G401.6 (cell line): ENCODE measurements at regions not wholly inside any gene's neighbourhood (a gene's known extent, or its start where the extent isn't known, plus 50 kb on each side); places are given as distances from the start of the nearest gene placed in this dataset.
"Not testable (repeated sequence)": the region's sequence is repeated elsewhere in the genome, so short reads cannot be mapped to it uniquely, and the experiment has no call there.

Experiments used
- FAIRE-seq: peaks from 2 replicates; lab custom pipeline; 2012; peaks lifted over from hg19 to GRCh38; lab: Jason Lieb, UNC

GRCh38 chr9:71364186-71364955 lies 242.9 kb upstream of the TRPM3 start:
- no peak for FAIRE-seq

GRCh38 chr9:71363286-71363961 lies 242.0 kb upstream of the TRPM3 start:
- no peak for FAIRE-seq

- FAIRE-seq: no peak
Observed at GRCh38 chr9:71361357-71361756, 239.9 kb upstream of the TRPM3 start.

- FAIRE-seq: no peak
Observed at GRCh38 chr9:71357346-71357745, 235.9 kb upstream of the TRPM3 start.

GRCh38 chr9:71355884-71356283 lies 234.5 kb upstream of the TRPM3 start:
- no peak for FAIRE-seq

- no peak for FAIRE-seq
Observed at GRCh38 chr9:71353720-71354119, 232.3 kb upstream of the TRPM3 start.

GRCh38 chr9:71352837-71353236 lies 231.4 kb upstream of the TRPM3 start:
- FAIRE-seq: no peak

GRCh38 chr9:71349218-71349617 lies 227.8 kb upstream of the TRPM3 start:
- no peak for FAIRE-seq

GRCh38 chr9:71333321-71333720 lies 211.9 kb upstream of the TRPM3 start:
- FAIRE-seq: no peak

GRCh38 chr9:71331603-71332002 lies 210.2 kb upstream of the TRPM3 start:
- FAIRE-seq: no peak

- no peak for FAIRE-seq
Observed at GRCh38 chr9:71329873-71330272, 208.5 kb upstream of the TRPM3 start.

GRCh38 chr9:71326360-71326759 lies 204.9 kb upstream of the TRPM3 start:
- FAIRE-seq: no peak

GRCh38 chr9:71323357-71323756 lies 201.9 kb upstream of the TRPM3 start:
- FAIRE-seq: no peak

- FAIRE-seq: no peak
Observed at GRCh38 chr9:71322311-71322710, 200.9 kb upstream of the TRPM3 start.

GRCh38 chr9:71308454-71308853 lies 187.0 kb upstream of the TRPM3 start:
- FAIRE-seq: no peak

GRCh38 chr9:71306134-71306533 lies 184.7 kb upstream of the TRPM3 start:
- FAIRE-seq: no peak

GRCh38 chr9:71303351-71303750 lies 181.9 kb upstream of the TRPM3 start:
- FAIRE-seq: no peak

GRCh38 chr9:71302776-71303175 lies 181.4 kb upstream of the TRPM3 start:
- no peak for FAIRE-seq

GRCh38 chr9:71295928-71296327 lies 174.5 kb upstream of the TRPM3 start:
- FAIRE-seq: no peak

GRCh38 chr9:71286146-71286545 lies 164.7 kb upstream of the TRPM3 start:
- no peak for FAIRE-seq

- peak; percentile 94 for FAIRE-seq
Observed at GRCh38 chr9:71285191-71285656, 163.8 kb upstream of the TRPM3 start.

- not testable (repeated sequence) for FAIRE-seq
Observed at GRCh38 chr9:71282116-71282515, 160.7 kb upstream of the TRPM3 start.

GRCh38 chr9:71279151-71279739 lies 157.8 kb upstream of the TRPM3 start:
- FAIRE-seq: no peak
